ENCODE measurements at regions not wholly inside any gene's neighbourhood (a gene's known extent, or its start where the extent isn't known, plus 50 kb on each side); places are given as distances from the start of the nearest gene placed in this dataset.

GRCh38 chr21:35882791-35883240 is 177.5 kb downstream of the SETD4 start (continued):
- TF ChIP-seq CSRNP3 (CRISPR knock-in tag; IDR thresholded peaks at IDR 0.05) (no peak), ISL1 (CRISPR knock-in tag; IDR thresholded peaks at IDR 0.05) (no peak), PATZ1 (CRISPR knock-in tag; IDR thresholded peaks at IDR 0.05; ENCODE audit: borderline replicate concordance) (no peak), ARNTL (CRISPR knock-in tag; IDR thresholded peaks at IDR 0.05; ENCODE audit: borderline replicate concordance, low read depth) (no peak)

GRCh38 chr21:35873441-35873840 is 186.9 kb downstream of the SETD4 start:
- no peak for TF ChIP-seq PATZ1 (CRISPR knock-in tag; IDR thresholded peaks at IDR 0.05; ENCODE audit: borderline replicate concordance)
- TF ChIP-seq ESRRG (CRISPR knock-in tag; IDR thresholded peaks at IDR 0.05) = no peak
- no peak for TF ChIP-seq ISL1 (CRISPR knock-in tag; IDR thresholded peaks at IDR 0.05)
- TF ChIP-seq RARB (CRISPR knock-in tag; IDR thresholded peaks at IDR 0.05) = no peak
- no peak for TF ChIP-seq TCF4 (CRISPR knock-in tag; IDR thresholded peaks at IDR 0.05; ENCODE audit: borderline replicate concordance)
- TF ChIP-seq BACH2 (CRISPR knock-in tag; IDR thresholded peaks at IDR 0.05; ENCODE audit: borderline replicate concordance) = no peak
- no peak for TF ChIP-seq CSRNP3 (CRISPR knock-in tag; IDR thresholded peaks at IDR 0.05)
- no peak for TF ChIP-seq PPARA (CRISPR knock-in tag; IDR thresholded peaks at IDR 0.05; ENCODE audit: borderline replicate concordance)
- TF ChIP-seq GLIS3 (CRISPR knock-in tag; IDR thresholded peaks at IDR 0.05) = no peak
- no peak for TF ChIP-seq ZFP30 (CRISPR knock-in tag; IDR thresholded peaks at IDR 0.05)
- TF ChIP-seq ARNTL (CRISPR knock-in tag; IDR thresholded peaks at IDR 0.05; ENCODE audit: borderline replicate concordance, low read depth) = no peak
- TF ChIP-seq CSDC2 (CRISPR knock-in tag; IDR thresholded peaks at IDR 0.05) = no peak
- TF ChIP-seq OSR1 (CRISPR knock-in tag; IDR thresholded peaks at IDR 0.05) = no peak
- no peak for TF ChIP-seq ZNF70 (CRISPR knock-in tag; IDR thresholded peaks at IDR 0.05)
- TF ChIP-seq POU6F1 (CRISPR knock-in tag; IDR thresholded peaks at IDR 0.05; ENCODE audit: borderline replicate concordance, low read depth) = no peak
- TF ChIP-seq TOX (CRISPR knock-in tag; IDR thresholded peaks at IDR 0.05; ENCODE audit: borderline replicate concordance) = no peak
- no peak for TF ChIP-seq CREB5 (CRISPR knock-in tag; IDR thresholded peaks at IDR 0.05; ENCODE audit: low read depth)
- no peak for TF ChIP-seq ZNF8 (CRISPR knock-in tag; IDR thresholded peaks at IDR 0.05)
- no peak for ATAC-seq

- ATAC-seq = no peak
- no peak for TF ChIP-seq TSHZ2 (CRISPR knock-in tag; IDR thresholded peaks at IDR 0.05)
- TF ChIP-seq TOX (CRISPR knock-in tag; IDR thresholded peaks at IDR 0.05; ENCODE audit: borderline replicate concordance) = no peak
- TF ChIP-seq PATZ1 (CRISPR knock-in tag; IDR thresholded peaks at IDR 0.05; ENCODE audit: borderline replicate concordance) = no peak
- no peak for TF ChIP-seq CREB5 (CRISPR knock-in tag; IDR thresholded peaks at IDR 0.05; ENCODE audit: low read depth)
- TF ChIP-seq ZFP30 (CRISPR knock-in tag; IDR thresholded peaks at IDR 0.05) = no peak
- TF ChIP-seq ISL1 (CRISPR knock-in tag; IDR thresholded peaks at IDR 0.05) = no peak
- no peak for TF ChIP-seq SNAI2 (CRISPR knock-in tag; IDR thresholded peaks at IDR 0.05)
- TF ChIP-seq ZNF565 (CRISPR knock-in tag; conservative IDR thresholded peaks at IDR 0.05; ENCODE audit: low read depth) = no peak
- TF ChIP-seq ZC3H10 (CRISPR knock-in tag; IDR thresholded peaks at IDR 0.05) = no peak
- TF ChIP-seq RARB (CRISPR knock-in tag; IDR thresholded peaks at IDR 0.05) = no peak
Observed at GRCh38 chr21:35871906-35872305, 188.4 kb downstream of the SETD4 start.

Data from SK-N-SH treated with all-trans-retinoic acid at 6 μM for 48 hours (cell line).